Body of pancreas (tissue), 4 donors: ENCODE measurements at regions not wholly inside any gene's neighbourhood (a gene's known extent, or its start where the extent isn't known, plus 50 kb on each side); places are given as distances from the start of the nearest gene placed in this dataset.

ENCODE experiments used
- POLR2A ChIP-seq, 3 donors: fragments of 450-650 bp; IDR thresholded peaks; one replicate each; pipeline ENCODE4 v1.6.1; 2016; ENCODE audit warnings: antibody characterized with exemption in 3 of 3, mild to moderate bottlenecking in 2 of 3
- TF ChIP-seq, protein P1 (sequence below), 7 experiments: fragments of 450-650 bp in 4 of 7; fragments of 200-600 bp in 3 of 7; sonication (generic) in 3 of 7; IDR thresholded peaks; one replicate each; pipeline ENCODE4 v1.5.1; 2016 to 2019; ENCODE audit warnings: antibody characterized with exemption in 7 of 7

DNA sequence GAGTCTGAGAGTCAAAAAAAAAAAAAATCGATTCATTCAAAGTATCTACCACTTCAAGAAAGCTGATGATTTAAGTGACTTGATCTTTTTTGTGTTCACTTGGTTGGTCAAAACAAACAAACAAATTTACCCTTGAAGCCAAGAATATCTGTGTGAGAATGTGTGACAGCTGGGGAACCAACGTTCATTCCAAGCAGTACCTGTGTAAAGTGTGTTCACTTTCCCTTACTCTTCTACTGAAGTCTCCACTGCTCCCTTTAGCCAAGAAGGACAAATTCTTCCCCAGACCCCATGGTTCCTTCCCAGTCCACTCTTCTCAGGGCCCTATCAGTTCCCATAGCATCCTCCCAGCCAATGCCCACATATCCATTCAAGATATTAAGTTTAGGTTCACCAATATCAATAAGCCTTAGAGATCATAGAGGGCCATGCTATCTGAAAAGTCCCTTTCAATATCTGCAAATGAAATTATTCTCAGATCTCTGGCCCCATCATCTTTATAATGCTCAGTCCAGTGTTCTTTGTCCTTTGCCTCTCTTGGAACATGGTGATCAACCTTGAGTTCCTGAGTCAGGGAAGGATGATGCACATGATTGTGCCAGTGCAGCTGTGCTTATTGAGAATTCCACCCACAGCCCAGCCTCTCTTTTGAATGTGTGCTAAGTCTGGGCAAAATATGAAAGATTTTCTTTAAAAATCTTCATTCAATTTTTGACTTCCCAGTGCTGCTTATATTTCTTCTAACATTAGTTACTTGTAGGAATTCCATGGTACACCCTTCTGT, 82.8 kb upstream of the DTNA start:
- TF ChIP-seq, protein P1, sequence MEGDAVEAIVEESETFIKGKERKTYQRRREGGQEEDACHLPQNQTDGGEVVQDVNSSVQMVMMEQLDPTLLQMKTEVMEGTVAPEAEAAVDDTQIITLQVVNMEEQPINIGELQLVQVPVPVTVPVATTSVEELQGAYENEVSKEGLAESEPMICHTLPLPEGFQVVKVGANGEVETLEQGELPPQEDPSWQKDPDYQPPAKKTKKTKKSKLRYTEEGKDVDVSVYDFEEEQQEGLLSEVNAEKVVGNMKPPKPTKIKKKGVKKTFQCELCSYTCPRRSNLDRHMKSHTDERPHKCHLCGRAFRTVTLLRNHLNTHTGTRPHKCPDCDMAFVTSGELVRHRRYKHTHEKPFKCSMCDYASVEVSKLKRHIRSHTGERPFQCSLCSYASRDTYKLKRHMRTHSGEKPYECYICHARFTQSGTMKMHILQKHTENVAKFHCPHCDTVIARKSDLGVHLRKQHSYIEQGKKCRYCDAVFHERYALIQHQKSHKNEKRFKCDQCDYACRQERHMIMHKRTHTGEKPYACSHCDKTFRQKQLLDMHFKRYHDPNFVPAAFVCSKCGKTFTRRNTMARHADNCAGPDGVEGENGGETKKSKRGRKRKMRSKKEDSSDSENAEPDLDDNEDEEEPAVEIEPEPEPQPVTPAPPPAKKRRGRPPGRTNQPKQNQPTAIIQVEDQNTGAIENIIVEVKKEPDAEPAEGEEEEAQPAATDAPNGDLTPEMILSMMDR (IDR thresholded peaks at IDR 0.05): no peak
- TF ChIP-seq POLR2A (IDR thresholded peaks at IDR 0.05): no peak
